ENCODE measurements at regions not wholly inside any gene's neighbourhood (a gene's known extent, or its start where the extent isn't known, plus 50 kb on each side); places are given as distances from the start of the nearest gene placed in this dataset.

- H3K4me3 ChIP-seq (replicated peaks; ENCODE audit: low read depth, low read length) = no peak overlapping the region
- no peak for DNase-seq (ENCODE audit: extremely low read depth, low read depth)
- no peak for TF ChIP-seq CTCF (IDR thresholded peaks at IDR 0.05; ENCODE audit: low read depth, low read length, missing control alignments)
These were observed 480.5 kb downstream of the DMRT2 start for GRCh38 chr9:1530696-1531095.

DNA sequence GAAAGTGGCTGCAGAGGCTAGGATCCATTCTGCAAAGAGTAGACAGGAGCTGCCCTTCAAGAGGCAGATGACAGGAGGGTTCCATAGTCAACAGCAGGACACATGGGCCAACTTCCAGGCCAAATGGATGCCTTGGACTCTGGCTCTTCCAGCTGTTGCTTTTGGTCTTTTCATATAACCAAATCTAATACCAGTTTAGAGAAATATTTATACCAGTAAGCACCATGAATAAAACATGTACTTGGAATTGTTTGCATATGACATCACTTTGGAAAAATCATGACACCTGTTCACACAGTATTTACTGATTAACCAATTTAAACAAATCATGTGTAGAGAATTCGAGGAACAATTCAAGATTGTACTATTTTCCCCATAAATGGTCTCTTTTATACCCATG lies 481.3 kb downstream of the DMRT2 start:
- TF ChIP-seq CTCF (IDR thresholded peaks at IDR 0.05; ENCODE audit: low read depth, low read length, missing control alignments) = no peak
- DNase-seq (ENCODE audit: extremely low read depth, low read depth) = no peak
- no peak overlapping the region for H3K4me3 ChIP-seq (replicated peaks; ENCODE audit: low read depth, low read length)

GRCh38 chr9:1532171-1532570 lies 482.0 kb downstream of the DMRT2 start:
- DNase-seq (ENCODE audit: extremely low read depth, low read depth) = no peak
- H3K4me3 ChIP-seq (replicated peaks; ENCODE audit: low read depth, low read length) = no peak overlapping the region
- no peak for TF ChIP-seq CTCF (IDR thresholded peaks at IDR 0.05; ENCODE audit: low read depth, low read length, missing control alignments)

- no peak overlapping the region for H3K4me3 ChIP-seq (replicated peaks; ENCODE audit: low read depth, low read length)
- no peak for TF ChIP-seq CTCF (IDR thresholded peaks at IDR 0.05; ENCODE audit: low read depth, low read length, missing control alignments)
- DNase-seq (ENCODE audit: extremely low read depth, low read depth) = no peak
These were observed 480.1 kb upstream of the SMARCA2 start for GRCh38 chr9:1535051-1535450.

GRCh38 chr9:1535599-1535998 lies 479.5 kb upstream of the SMARCA2 start:
- H3K4me3 ChIP-seq (replicated peaks; ENCODE audit: low read depth, low read length) = no peak overlapping the region
- no peak for DNase-seq (ENCODE audit: extremely low read depth, low read depth)
- TF ChIP-seq CTCF (IDR thresholded peaks at IDR 0.05; ENCODE audit: low read depth, low read length, missing control alignments) = no peak

GRCh38 chr9:1536522-1537170 lies 478.5 kb upstream of the SMARCA2 start:
- no peak overlapping the region for H3K4me3 ChIP-seq (replicated peaks; ENCODE audit: low read depth, low read length)
- no peak for DNase-seq (ENCODE audit: extremely low read depth, low read depth)
- TF ChIP-seq CTCF (IDR thresholded peaks at IDR 0.05; ENCODE audit: low read depth, low read length, missing control alignments) = no peak

DNA sequence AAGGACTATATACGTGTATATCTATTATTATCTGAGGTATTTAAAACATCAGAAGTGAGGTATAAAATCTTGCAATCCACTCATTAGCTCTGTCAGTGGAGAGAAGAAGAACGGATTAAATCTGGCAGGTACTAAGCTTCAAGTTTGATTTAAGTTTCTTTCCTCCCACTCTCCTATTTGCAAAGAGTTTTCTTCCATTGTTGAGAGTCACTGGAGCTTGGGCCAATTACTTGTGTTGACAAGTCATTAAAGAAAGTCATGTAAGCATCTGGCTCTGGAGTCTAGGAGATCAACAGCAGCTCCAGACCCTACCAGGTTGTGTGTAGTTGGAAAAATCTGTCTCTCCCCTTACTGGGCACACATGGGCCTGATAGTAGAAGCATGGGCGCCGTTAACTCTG lies 476.8 kb upstream of the SMARCA2 start:
- no peak for DNase-seq (ENCODE audit: extremely low read depth, low read depth)
- H3K4me3 ChIP-seq (replicated peaks; ENCODE audit: low read depth, low read length) = no peak overlapping the region
- no peak for TF ChIP-seq CTCF (IDR thresholded peaks at IDR 0.05; ENCODE audit: low read depth, low read length, missing control alignments)
